ENCODE measurements at regions not wholly inside any gene's neighbourhood (a gene's known extent, or its start where the extent isn't known, plus 50 kb on each side); places are given as distances from the start of the nearest gene placed in this dataset.

- no peak for ATAC-seq
- TF ChIP-seq, protein P1, sequence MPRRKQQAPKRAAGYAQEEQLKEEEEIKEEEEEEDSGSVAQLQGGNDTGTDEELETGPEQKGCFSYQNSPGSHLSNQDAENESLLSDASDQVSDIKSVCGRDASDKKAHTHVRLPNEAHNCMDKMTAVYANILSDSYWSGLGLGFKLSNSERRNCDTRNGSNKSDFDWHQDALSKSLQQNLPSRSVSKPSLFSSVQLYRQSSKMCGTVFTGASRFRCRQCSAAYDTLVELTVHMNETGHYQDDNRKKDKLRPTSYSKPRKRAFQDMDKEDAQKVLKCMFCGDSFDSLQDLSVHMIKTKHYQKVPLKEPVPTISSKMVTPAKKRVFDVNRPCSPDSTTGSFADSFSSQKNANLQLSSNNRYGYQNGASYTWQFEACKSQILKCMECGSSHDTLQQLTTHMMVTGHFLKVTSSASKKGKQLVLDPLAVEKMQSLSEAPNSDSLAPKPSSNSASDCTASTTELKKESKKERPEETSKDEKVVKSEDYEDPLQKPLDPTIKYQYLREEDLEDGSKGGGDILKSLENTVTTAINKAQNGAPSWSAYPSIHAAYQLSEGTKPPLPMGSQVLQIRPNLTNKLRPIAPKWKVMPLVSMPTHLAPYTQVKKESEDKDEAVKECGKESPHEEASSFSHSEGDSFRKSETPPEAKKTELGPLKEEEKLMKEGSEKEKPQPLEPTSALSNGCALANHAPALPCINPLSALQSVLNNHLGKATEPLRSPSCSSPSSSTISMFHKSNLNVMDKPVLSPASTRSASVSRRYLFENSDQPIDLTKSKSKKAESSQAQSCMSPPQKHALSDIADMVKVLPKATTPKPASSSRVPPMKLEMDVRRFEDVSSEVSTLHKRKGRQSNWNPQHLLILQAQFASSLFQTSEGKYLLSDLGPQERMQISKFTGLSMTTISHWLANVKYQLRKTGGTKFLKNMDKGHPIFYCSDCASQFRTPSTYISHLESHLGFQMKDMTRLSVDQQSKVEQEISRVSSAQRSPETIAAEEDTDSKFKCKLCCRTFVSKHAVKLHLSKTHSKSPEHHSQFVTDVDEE (CRISPR knock-in tag; IDR thresholded peaks at IDR 0.05), result no peak
- TF ChIP-seq, protein P2, sequence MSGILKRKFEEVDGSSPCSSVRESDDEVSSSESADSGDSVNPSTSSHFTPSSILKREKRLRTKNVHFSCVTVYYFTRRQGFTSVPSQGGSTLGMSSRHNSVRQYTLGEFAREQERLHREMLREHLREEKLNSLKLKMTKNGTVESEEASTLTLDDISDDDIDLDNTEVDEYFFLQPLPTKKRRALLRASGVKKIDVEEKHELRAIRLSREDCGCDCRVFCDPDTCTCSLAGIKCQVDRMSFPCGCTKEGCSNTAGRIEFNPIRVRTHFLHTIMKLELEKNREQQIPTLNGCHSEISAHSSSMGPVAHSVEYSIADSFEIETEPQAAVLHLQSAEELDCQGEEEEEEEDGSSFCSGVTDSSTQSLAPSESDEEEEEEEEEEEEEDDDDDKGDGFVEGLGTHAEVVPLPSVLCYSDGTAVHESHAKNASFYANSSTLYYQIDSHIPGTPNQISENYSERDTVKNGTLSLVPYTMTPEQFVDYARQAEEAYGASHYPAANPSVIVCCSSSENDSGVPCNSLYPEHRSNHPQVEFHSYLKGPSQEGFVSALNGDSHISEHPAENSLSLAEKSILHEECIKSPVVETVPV (CRISPR knock-in tag; IDR thresholded peaks at IDR 0.05), result no peak
- TF ChIP-seq ZNF8 (CRISPR knock-in tag; IDR thresholded peaks at IDR 0.05), result no peak
- TF ChIP-seq ESRRG (CRISPR knock-in tag; IDR thresholded peaks at IDR 0.05), result no peak
- no peak for TF ChIP-seq TOX (CRISPR knock-in tag; IDR thresholded peaks at IDR 0.05; ENCODE audit: borderline replicate concordance)
- TF ChIP-seq GLIS3 (CRISPR knock-in tag; IDR thresholded peaks at IDR 0.05), result no peak
- no peak for TF ChIP-seq SNAI2 (CRISPR knock-in tag; IDR thresholded peaks at IDR 0.05)
- no peak for TF ChIP-seq BACH2 (CRISPR knock-in tag; IDR thresholded peaks at IDR 0.05; ENCODE audit: borderline replicate concordance)
- no peak for TF ChIP-seq ZNF565 (CRISPR knock-in tag; conservative IDR thresholded peaks at IDR 0.05; ENCODE audit: low read depth)
- no peak for TF ChIP-seq ZFP3 (CRISPR knock-in tag; IDR thresholded peaks at IDR 0.05)
- no peak for TF ChIP-seq ZFP30 (CRISPR knock-in tag; IDR thresholded peaks at IDR 0.05)
- TF ChIP-seq POU6F1 (CRISPR knock-in tag; IDR thresholded peaks at IDR 0.05; ENCODE audit: borderline replicate concordance, low read depth), result no peak
- no peak for TF ChIP-seq ARNTL (CRISPR knock-in tag; IDR thresholded peaks at IDR 0.05; ENCODE audit: borderline replicate concordance, low read depth)
- TF ChIP-seq RARB (CRISPR knock-in tag; IDR thresholded peaks at IDR 0.05), result no peak
- TF ChIP-seq, protein P3, sequence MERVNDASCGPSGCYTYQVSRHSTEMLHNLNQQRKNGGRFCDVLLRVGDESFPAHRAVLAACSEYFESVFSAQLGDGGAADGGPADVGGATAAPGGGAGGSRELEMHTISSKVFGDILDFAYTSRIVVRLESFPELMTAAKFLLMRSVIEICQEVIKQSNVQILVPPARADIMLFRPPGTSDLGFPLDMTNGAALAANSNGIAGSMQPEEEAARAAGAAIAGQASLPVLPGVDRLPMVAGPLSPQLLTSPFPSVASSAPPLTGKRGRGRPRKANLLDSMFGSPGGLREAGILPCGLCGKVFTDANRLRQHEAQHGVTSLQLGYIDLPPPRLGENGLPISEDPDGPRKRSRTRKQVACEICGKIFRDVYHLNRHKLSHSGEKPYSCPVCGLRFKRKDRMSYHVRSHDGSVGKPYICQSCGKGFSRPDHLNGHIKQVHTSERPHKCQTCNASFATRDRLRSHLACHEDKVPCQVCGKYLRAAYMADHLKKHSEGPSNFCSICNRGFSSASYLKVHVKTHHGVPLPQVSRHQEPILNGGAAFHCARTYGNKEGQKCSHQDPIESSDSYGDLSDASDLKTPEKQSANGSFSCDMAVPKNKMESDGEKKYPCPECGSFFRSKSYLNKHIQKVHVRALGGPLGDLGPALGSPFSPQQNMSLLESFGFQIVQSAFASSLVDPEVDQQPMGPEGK (CRISPR knock-in tag; IDR thresholded peaks at IDR 0.05; ENCODE audit: borderline replicate concordance), result no peak
- TF ChIP-seq ZC3H10 (CRISPR knock-in tag; IDR thresholded peaks at IDR 0.05), result no peak
- no peak for TF ChIP-seq PPARA (CRISPR knock-in tag; IDR thresholded peaks at IDR 0.05; ENCODE audit: borderline replicate concordance)
Measured at GRCh38 chr4:22287631-22288030, 228.2 kb downstream of the ADGRA3 start.

- ATAC-seq, result no peak
- TF ChIP-seq ISL1 (CRISPR knock-in tag; IDR thresholded peaks at IDR 0.05) (no peak), CSDC2 (CRISPR knock-in tag; IDR thresholded peaks at IDR 0.05) (no peak), ZNF565 (CRISPR knock-in tag; conservative IDR thresholded peaks at IDR 0.05; ENCODE audit: low read depth) (no peak), TCF4 (CRISPR knock-in tag; IDR thresholded peaks at IDR 0.05; ENCODE audit: borderline replicate concordance) (no peak), GLIS3 (CRISPR knock-in tag; IDR thresholded peaks at IDR 0.05) (no peak), RARB (CRISPR knock-in tag; IDR thresholded peaks at IDR 0.05) (no peak)
Measured at GRCh38 chr4:22268350-22269025, 247.4 kb downstream of the ADGRA3 start.

- TF ChIP-seq OSR1 (CRISPR knock-in tag; IDR thresholded peaks at IDR 0.05), result no peak
- TF ChIP-seq RARB (CRISPR knock-in tag; IDR thresholded peaks at IDR 0.05), result no peak
- no peak for TF ChIP-seq ZNF565 (CRISPR knock-in tag; conservative IDR thresholded peaks at IDR 0.05; ENCODE audit: low read depth)
- ATAC-seq, result no peak
Measured at GRCh38 chr4:22264261-22264660, 251.6 kb downstream of the ADGRA3 start.

DNA sequence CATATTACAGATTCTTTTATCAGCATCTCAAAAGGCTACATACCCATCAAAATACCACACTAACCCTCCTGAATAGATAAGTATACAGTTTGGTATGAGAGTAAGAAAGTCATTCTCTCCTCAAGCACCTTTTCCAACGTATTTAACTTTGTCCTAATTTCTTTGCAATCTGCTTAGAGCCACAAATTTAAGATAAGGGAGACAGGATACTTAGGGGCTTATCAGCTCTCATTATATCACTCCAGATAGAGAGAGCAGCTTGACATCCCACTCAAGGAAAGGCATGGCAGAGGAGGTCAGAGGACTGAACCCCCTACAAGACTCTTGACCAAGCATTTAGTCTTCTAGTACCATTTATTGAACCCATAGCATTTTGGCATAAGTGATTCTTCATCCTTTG, 262.4 kb downstream of the ADGRA3 start:
- no peak for ATAC-seq
- TF ChIP-seq ESRRG (CRISPR knock-in tag; IDR thresholded peaks at IDR 0.05) (no peak), ZFP3 (CRISPR knock-in tag; IDR thresholded peaks at IDR 0.05) (no peak), POU6F1 (CRISPR knock-in tag; IDR thresholded peaks at IDR 0.05; ENCODE audit: borderline replicate concordance, low read depth) (no peak), ISL1 (CRISPR knock-in tag; IDR thresholded peaks at IDR 0.05) (no peak), ZNF8 (CRISPR knock-in tag; IDR thresholded peaks at IDR 0.05) (no peak), SNAI2 (CRISPR knock-in tag; IDR thresholded peaks at IDR 0.05) (no peak), OSR1 (CRISPR knock-in tag; IDR thresholded peaks at IDR 0.05) (no peak)
- TF ChIP-seq, protein P3 (CRISPR knock-in tag; IDR thresholded peaks at IDR 0.05; ENCODE audit: borderline replicate concordance), result no peak
